Glutamatergic neuron (in vitro differentiated cells): ENCODE measurements at regions not wholly inside any gene's neighbourhood (a gene's known extent, or its start where the extent isn't known, plus 50 kb on each side); places are given as distances from the start of the nearest gene placed in this dataset.

ENCODE experiments used
- DNase-seq: peaks from one replicate; pipeline ENCODE4 v3.0.0; 2022
- H3K27ac Mint-ChIP-seq: one replicate; pipeline ENCODE4 v1.8.0; 2020; ENCODE audit warnings: mild to moderate bottlenecking, mixed read lengths, inconsistent platforms; ENCODE audit not compliant: unreplicated experiment
- H3K27me3 Mint-ChIP-seq: one replicate; pipeline ENCODE4 v1.8.0; 2020; ENCODE audit warnings: mild to moderate bottlenecking, moderate library complexity, mixed read lengths, inconsistent platforms; ENCODE audit not compliant: unreplicated experiment
- H3K36me3 Mint-ChIP-seq: one replicate; pipeline ENCODE4 v1.8.0; 2020; ENCODE audit warnings: mild to moderate bottlenecking, mixed read lengths, inconsistent platforms; ENCODE audit not compliant: unreplicated experiment
- H3K4me1 Mint-ChIP-seq: one replicate; pipeline ENCODE4 v1.8.0; 2020; ENCODE audit warnings: mild to moderate bottlenecking, low read depth, mixed read lengths, inconsistent platforms; ENCODE audit not compliant: unreplicated experiment
- H3K4me3 Mint-ChIP-seq: one replicate; pipeline ENCODE4 v1.8.0; 2020; ENCODE audit warnings: mild to moderate bottlenecking, mixed read lengths, inconsistent platforms; ENCODE audit not compliant: unreplicated experiment
- H3K9me3 Mint-ChIP-seq: one replicate; pipeline ENCODE4 v1.8.0; 2020; ENCODE audit warnings: mild to moderate bottlenecking, moderate library complexity, mixed read lengths, inconsistent platforms; ENCODE audit not compliant: unreplicated experiment
- CTCF ChIP-seq: fragments of 200-600 bp; sonication (generic); IDR thresholded peaks from one replicate; pipeline ENCODE4 v1.5.0; 2021; ENCODE audit not compliant: partially characterized antibody, unreplicated experiment

- Mint-ChIP-seq H3K4me3 (peak overlapping the region; percentile 89), H3K9me3 (no peaks in the 10 kb centered on the region), H3K4me1 (peaks cover 1% of the 10 kb centered on the region), H3K27me3 (peaks cover 18% of the 10 kb centered on the region), H3K27ac (no peak overlapping the region), H3K36me3 (no peaks in the 10 kb centered on the region)
- peak; percentile 55 for DNase-seq
- no peak for TF ChIP-seq CTCF
Measured at GRCh38 chr19:41521931-41522555, 53.9 kb upstream of the CEACAM21 start.

DNA sequence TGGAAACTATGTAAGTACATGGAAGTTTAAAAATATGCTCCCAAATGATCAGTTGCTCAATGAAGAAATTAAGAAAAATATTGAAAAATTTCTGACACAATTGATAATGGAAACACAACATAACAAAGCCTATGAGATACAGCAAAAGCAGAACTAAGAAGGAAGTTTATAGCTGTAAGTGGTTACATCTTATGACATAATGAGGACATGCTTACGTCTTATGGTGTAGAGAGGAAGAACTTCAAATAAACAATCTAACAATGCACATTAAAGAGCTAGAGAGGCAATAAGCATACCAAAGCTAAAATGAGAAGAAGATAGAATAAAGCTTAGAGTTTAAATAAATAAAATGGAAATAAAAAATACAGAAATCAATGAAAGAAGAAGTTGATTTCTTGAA lies 50.0 kb upstream of the CEACAM21 start:
- Mint-ChIP-seq H3K4me3 (no peak overlapping the region), H3K27ac (no peak overlapping the region), H3K9me3 (peaks cover 3% of the 10 kb centered on the region), H3K36me3 (peaks cover 8% of the 10 kb centered on the region), H3K4me1 (peaks cover 1% of the 10 kb centered on the region), H3K27me3 (peaks cover 18% of the 10 kb centered on the region)
- no peak for TF ChIP-seq CTCF
- DNase-seq = no peak
